ENCODE measurements at regions not wholly inside any gene's neighbourhood (a gene's known extent, or its start where the extent isn't known, plus 50 kb on each side); places are given as distances from the start of the nearest gene placed in this dataset.

DNA sequence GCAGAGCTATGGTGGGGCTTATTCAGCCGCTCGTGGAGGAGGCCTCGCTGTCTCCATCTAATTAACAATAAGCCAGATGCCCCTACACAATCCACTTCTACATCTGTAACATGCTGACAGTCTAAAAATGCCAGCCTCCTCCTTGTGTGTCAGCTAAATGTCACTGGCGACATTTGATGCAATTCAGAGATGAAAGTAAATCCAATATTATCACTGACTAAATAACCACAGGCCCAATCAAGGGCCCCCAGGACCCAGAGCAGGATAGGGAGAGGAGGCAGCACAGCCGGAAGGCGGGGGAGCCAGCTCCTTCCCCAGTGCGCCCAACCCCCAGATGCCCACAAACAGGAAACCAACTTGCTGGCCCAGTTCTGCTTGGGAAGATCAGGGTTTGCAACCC is 76.6 kb downstream of the DMRTA2 start:
- no peak overlapping the region for H3K9ac ChIP-seq (ENCODE audit: insufficient read depth in 1 of 2, low read depth in 2 of 2, low read length in 2 of 2)

DNA sequence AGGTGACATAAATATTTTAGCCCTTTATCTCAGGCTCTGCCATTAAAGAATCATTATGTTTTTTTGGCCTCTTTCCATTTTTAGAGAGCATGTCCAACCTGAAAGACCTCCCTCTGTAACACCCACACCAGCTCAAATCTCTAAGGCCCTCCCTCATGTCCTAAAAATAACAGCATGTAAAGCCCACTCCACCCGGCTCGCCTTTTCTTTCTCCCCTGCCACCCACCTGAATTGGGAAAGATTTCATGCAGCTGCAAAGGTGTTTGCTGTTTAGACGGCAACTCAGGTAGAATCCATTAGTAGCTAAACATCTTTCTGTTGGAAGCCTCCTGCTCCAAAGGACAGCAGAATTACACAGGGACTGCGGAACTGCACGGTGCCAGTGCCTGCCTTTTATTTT is 79.9 kb downstream of the DMRTA2 start:
- Histone ChIP-seq H3K36me3 (ENCODE audit: control insufficient read depth, insufficient read depth, low read length) (no peaks in the 10 kb centered on the region), H3K9ac (ENCODE audit: insufficient read depth in 1 of 2, low read depth in 2 of 2, low read length in 2 of 2) (no peak overlapping the region), H3K4me1 (replicated peaks in 1 of 2; ENCODE audit: control insufficient read depth in 2 of 2, insufficient read depth in 2 of 2, low read length in 2 of 2) (no peaks in the 10 kb centered on the region), H2AFZ (ENCODE audit: low read depth, low read length) (no peak overlapping the region), H3K79me2 (ENCODE audit: control insufficient read depth, insufficient read depth, low read length) (no peaks in the 10 kb centered on the region), H3K9me3 (replicated peaks; ENCODE audit: control insufficient read depth, insufficient read depth, low read depth, low read length) (no peaks in the 10 kb centered on the region), H3K9me1 (ENCODE audit: control insufficient read depth, insufficient read depth, low read length) (no peaks in the 10 kb centered on the region), H3K27ac (ENCODE audit: extremely low read depth, low read depth, low read length) (no peak overlapping the region), H3K4me2 (ENCODE audit: insufficient read depth, low read length) (no peak overlapping the region), H3K4me3 (no peak overlapping the region), H4K20me1 (replicated peaks; ENCODE audit: control insufficient read depth, insufficient read depth, low read length) (no peaks in the 10 kb centered on the region), H3K27me3 (ENCODE audit: control insufficient read depth in 2 of 2, insufficient read depth in 2 of 2, low read length in 2 of 2) (no peaks in the 10 kb centered on the region)
- ChIA-PET POLR2A (no interaction called here), CTCF (ENCODE audit: low intra/inter-chr PET ratio) (no interaction called here)
- in situ Hi-C loops (cut with MboI) = loop anchor here (10.0 kb wide), 2 partner anchors 1669 to 1789 kb away; no protein-coding TSS in a partner anchor
- BruUV-seq (replicated peaks) = no TSS peak
- ATAC-seq (no peak), FAIRE-seq (no peak), DNase-seq (ENCODE audit: extremely low read depth in 1 of 4, low spot score in 3 of 4) (no peak)
- 0% methylated on average over 5 of the region's 5 CpGs for WGBS (ENCODE audit: insufficient coverage, low coverage, missing lambda C conversion rate)
- intact Hi-C loops (cut with micrococcal nuclease) = no loop called here
- no peak for TF ChIP-seq POLR2AphosphoS2 (IDR thresholded peaks at IDR 0.05; ENCODE audit: low read length)
- no peak for TF ChIP-seq NFXL1 (CRISPR knock-in tag; IDR thresholded peaks at IDR 0.05)
- TF ChIP-seq, protein P1, sequence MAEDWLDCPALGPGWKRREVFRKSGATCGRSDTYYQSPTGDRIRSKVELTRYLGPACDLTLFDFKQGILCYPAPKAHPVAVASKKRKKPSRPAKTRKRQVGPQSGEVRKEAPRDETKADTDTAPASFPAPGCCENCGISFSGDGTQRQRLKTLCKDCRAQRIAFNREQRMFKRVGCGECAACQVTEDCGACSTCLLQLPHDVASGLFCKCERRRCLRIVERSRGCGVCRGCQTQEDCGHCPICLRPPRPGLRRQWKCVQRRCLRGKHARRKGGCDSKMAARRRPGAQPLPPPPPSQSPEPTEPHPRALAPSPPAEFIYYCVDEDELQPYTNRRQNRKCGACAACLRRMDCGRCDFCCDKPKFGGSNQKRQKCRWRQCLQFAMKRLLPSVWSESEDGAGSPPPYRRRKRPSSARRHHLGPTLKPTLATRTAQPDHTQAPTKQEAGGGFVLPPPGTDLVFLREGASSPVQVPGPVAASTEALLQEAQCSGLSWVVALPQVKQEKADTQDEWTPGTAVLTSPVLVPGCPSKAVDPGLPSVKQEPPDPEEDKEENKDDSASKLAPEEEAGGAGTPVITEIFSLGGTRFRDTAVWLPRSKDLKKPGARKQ (CRISPR knock-in tag; IDR thresholded peaks at IDR 0.05) = no peak
- no peak for TF ChIP-seq SMARCC2 (IDR thresholded peaks at IDR 0.05; ENCODE audit: low read depth)

More for the DNA sequence above, 76.6 kb downstream of the DMRTA2 start:
- FAIRE-seq = no peak
- H3K9me3 ChIP-seq (replicated peaks; ENCODE audit: control insufficient read depth, insufficient read depth, low read depth, low read length) = no peaks in the 10 kb centered on the region
- no TSS peak for BruUV-seq (replicated peaks)
- H4K20me1 ChIP-seq (replicated peaks; ENCODE audit: control insufficient read depth, insufficient read depth, low read length) = 0 out of 2 replicates have a peak, but pooled peaks cover 4% of the 10 kb centered on the region
- DNase-seq (ENCODE audit: extremely low read depth in 1 of 4, low spot score in 3 of 4) = no peak
- 0 out of 5 replicates have a peak, but pooled peaks cover 0 to 1% of the 10 kb centered on the region in 2 experiments for H3K27me3 ChIP-seq (ENCODE audit: control insufficient read depth in 2 of 2, insufficient read depth in 2 of 2, low read length in 2 of 2)
- ChIA-PET CTCF (ENCODE audit: low intra/inter-chr PET ratio) (no interaction called here), POLR2A (no interaction called here)
- ATAC-seq = no peak
- no peaks in the 10 kb centered on the region for H3K9me1 ChIP-seq (ENCODE audit: control insufficient read depth, insufficient read depth, low read length)
- H3K4me1 ChIP-seq (replicated peaks in 1 of 2; ENCODE audit: control insufficient read depth in 2 of 2, insufficient read depth in 2 of 2, low read length in 2 of 2) = no peaks in the 10 kb centered on the region
- H3K36me3 ChIP-seq (ENCODE audit: control insufficient read depth, insufficient read depth, low read length) = no peaks in the 10 kb centered on the region
- in situ Hi-C loops (cut with MboI) (loop anchor here (10.0 kb wide), 2 partner anchors 1672 to 1792 kb away; no protein-coding TSS in a partner anchor), intact Hi-C loops (cut with micrococcal nuclease) (no loop called here)
- TF ChIP-seq ADNP (tag; IDR thresholded peaks at IDR 0.05) (no peak), FUS (optimal IDR thresholded peaks at IDR 0.05; ENCODE audit: low read depth, low read length) (no peak)
- no peaks in the 10 kb centered on the region for H3K79me2 ChIP-seq (ENCODE audit: control insufficient read depth, insufficient read depth, low read length)
- H3K4me2 ChIP-seq (ENCODE audit: insufficient read depth, low read length) = no peak overlapping the region
- 3% methylated on average over 7 of the region's 7 CpGs for WGBS (ENCODE audit: insufficient coverage, low coverage, missing lambda C conversion rate)
- no peak overlapping the region for H3K27ac ChIP-seq (ENCODE audit: extremely low read depth, low read depth, low read length)
- no peak overlapping the region for H2AFZ ChIP-seq (ENCODE audit: low read depth, low read length)
- no peak overlapping the region for H3K4me3 ChIP-seq
